Islet precursor cell (in vitro differentiated cells): ENCODE measurements at regions not wholly inside any gene's neighbourhood (a gene's known extent, or its start where the extent isn't known, plus 50 kb on each side); places are given as distances from the start of the nearest gene placed in this dataset.
"Not testable (repeated sequence)": the region's sequence is repeated elsewhere in the genome, so short reads cannot be mapped to it uniquely, and the experiment has no call there.

Experiments
- DNase-seq: peaks from one replicate; pipeline ENCODE4 v3.0.0-alpha.2; 2018

GRCh38 chr20:30671120-30671519, 586.3 kb upstream of the DEFB115 start:
- not testable (repeated sequence) for DNase-seq

GRCh38 chr20:30675988-30676564, 581.4 kb upstream of the DEFB115 start:
- not testable (repeated sequence) for DNase-seq

- not testable (repeated sequence) for DNase-seq
These were observed 575.2 kb upstream of the DEFB115 start for GRCh38 chr20:30682236-30682635.

- DNase-seq: not testable (repeated sequence)
These were observed 544.6 kb upstream of the DEFB115 start for GRCh38 chr20:30712861-30713260.

- DNase-seq: not testable (repeated sequence)
These were observed 537.9 kb upstream of the DEFB115 start for GRCh38 chr20:30719415-30720199.

- not testable (repeated sequence) for DNase-seq
These were observed 534.0 kb upstream of the DEFB115 start for GRCh38 chr20:30723511-30723910.

GRCh38 chr20:30723934-30724687, 533.4 kb upstream of the DEFB115 start:
- not testable (repeated sequence) for DNase-seq

GRCh38 chr20:30724688-30725074, 532.8 kb upstream of the DEFB115 start:
- not testable (repeated sequence) for DNase-seq

- DNase-seq: not testable (repeated sequence)
These were observed 532.3 kb upstream of the DEFB115 start for GRCh38 chr20:30725188-30725587.

GRCh38 chr20:30728271-30728885, 529.1 kb upstream of the DEFB115 start:
- not testable (repeated sequence) for DNase-seq
